Endothelial cell of umbilical vein (primary cell): ENCODE measurements at regions not wholly inside any gene's neighbourhood (a gene's known extent, or its start where the extent isn't known, plus 50 kb on each side); places are given as distances from the start of the nearest gene placed in this dataset.

Experiments
- EZH2 ChIP-seq: IDR thresholded peaks from 2 replicates; pipeline ENCODE4 v1.6.1; 2012; ENCODE audit warnings: borderline replicate concordance, low read depth, mild to moderate bottlenecking, moderate library complexity, low read length, inconsistent platforms; ENCODE audit not compliant: severe bottlenecking
- GATA2 ChIP-seq: IDR thresholded peaks from 2 replicates; pipeline ENCODE4 v1.7.0; 2011; ENCODE audit warnings: low read depth, mild to moderate bottlenecking, moderate library complexity, mixed read lengths, low read length; ENCODE audit not compliant: insufficient read length, insufficient read depth
- JUN ChIP-seq: IDR thresholded peaks from 2 replicates; pipeline ENCODE4 v1.6.1; 2011; ENCODE audit warnings: borderline replicate concordance, low read depth; ENCODE audit not compliant: insufficient read length, insufficient read depth
- MAX ChIP-seq: IDR thresholded peaks from 2 replicates; pipeline ENCODE4 v1.6.1; 2011; ENCODE audit not compliant: insufficient read depth, insufficient read length
- POLR2A ChIP-seq: IDR thresholded peaks from 2 replicates; pipeline ENCODE4 v1.6.1; 2012; ENCODE audit warnings: low read depth, mild to moderate bottlenecking, control low read depth, low read length
- POLR2AphosphoS5 ChIP-seq: IDR thresholded peaks from 2 replicates; pipeline ENCODE4 v1.6.1; 2012; ENCODE audit warnings: low read depth, mild to moderate bottlenecking, control low read depth, low read length, moderate library complexity; ENCODE audit not compliant: insufficient read depth
- TF ChIP-seq, protein P1 (sequence below), 2 donors: IDR thresholded peaks; 1 replicate in 1 of 2; 2 replicates in 1 of 2; pipeline ENCODE4 v1.5.1; 2011; ENCODE audit warnings: low read length in 2 of 2, mild to moderate bottlenecking in 2 of 2, moderate library complexity in 2 of 2, control low read depth in 1 of 2, inconsistent platforms in 1 of 2, low read depth in 1 of 2; ENCODE audit not compliant: insufficient read depth in 1 of 2; ENCODE audit errors: extremely low read depth in 1 of 2

- TF ChIP-seq, protein P1, sequence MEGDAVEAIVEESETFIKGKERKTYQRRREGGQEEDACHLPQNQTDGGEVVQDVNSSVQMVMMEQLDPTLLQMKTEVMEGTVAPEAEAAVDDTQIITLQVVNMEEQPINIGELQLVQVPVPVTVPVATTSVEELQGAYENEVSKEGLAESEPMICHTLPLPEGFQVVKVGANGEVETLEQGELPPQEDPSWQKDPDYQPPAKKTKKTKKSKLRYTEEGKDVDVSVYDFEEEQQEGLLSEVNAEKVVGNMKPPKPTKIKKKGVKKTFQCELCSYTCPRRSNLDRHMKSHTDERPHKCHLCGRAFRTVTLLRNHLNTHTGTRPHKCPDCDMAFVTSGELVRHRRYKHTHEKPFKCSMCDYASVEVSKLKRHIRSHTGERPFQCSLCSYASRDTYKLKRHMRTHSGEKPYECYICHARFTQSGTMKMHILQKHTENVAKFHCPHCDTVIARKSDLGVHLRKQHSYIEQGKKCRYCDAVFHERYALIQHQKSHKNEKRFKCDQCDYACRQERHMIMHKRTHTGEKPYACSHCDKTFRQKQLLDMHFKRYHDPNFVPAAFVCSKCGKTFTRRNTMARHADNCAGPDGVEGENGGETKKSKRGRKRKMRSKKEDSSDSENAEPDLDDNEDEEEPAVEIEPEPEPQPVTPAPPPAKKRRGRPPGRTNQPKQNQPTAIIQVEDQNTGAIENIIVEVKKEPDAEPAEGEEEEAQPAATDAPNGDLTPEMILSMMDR (IDR thresholded peaks at IDR 0.05; ENCODE audit: extremely low read depth in 1 of 2, insufficient read depth in 1 of 2, low read depth in 1 of 2, low read length in 2 of 2), result no peak
- no peak for TF ChIP-seq EZH2
- no peak for TF ChIP-seq POLR2A
- TF ChIP-seq POLR2AphosphoS5, result no peak
- no peak for TF ChIP-seq MAX
- TF ChIP-seq JUN, result no peak
- no peak for TF ChIP-seq GATA2
These were observed 121.2 kb downstream of the SLC6A15 start for GRCh38 chr12:84791444-84791843.
